Retinal pigment epithelial cell (primary cell): ENCODE measurements at regions not wholly inside any gene's neighbourhood (a gene's known extent, or its start where the extent isn't known, plus 50 kb on each side); places are given as distances from the start of the nearest gene placed in this dataset.

Source experiments
- DNase-seq: peaks from one replicate; pipeline ENCODE4 v3.0.0-alpha.2; 2010; ENCODE audit warnings: low read depth
- H3K4me3 ChIP-seq: 2 replicates; pipeline ENCODE4 v1.5.1; 2011; ENCODE audit warnings: mild to moderate bottlenecking, low read length, control low read depth, moderate library complexity
- CTCF ChIP-seq: conservative IDR thresholded peaks from 2 replicates; pipeline ENCODE4 v1.5.1; 2011; ENCODE audit warnings: low read depth, low read length, control low read depth, inconsistent platforms

GRCh38 chr15:62739507-62739906 is 303.0 kb upstream of the TPM1 start:
- no peak for TF ChIP-seq CTCF
- H3K4me3 ChIP-seq, result no peak overlapping the region
- peak; percentile 78 for DNase-seq

- no peak for TF ChIP-seq CTCF
- DNase-seq, result no peak
Measured at GRCh38 chr15:62740141-62741004, 302.2 kb upstream of the TPM1 start.

GRCh38 chr15:62741106-62741505 is 301.4 kb upstream of the TPM1 start:
- no peak overlapping the region for H3K4me3 ChIP-seq
- no peak for TF ChIP-seq CTCF
- no peak for DNase-seq

More at GRCh38 chr15:62740141-62741004, 302.2 kb upstream of the TPM1 start:
- H3K4me3 ChIP-seq, result no peak overlapping the region

DNA sequence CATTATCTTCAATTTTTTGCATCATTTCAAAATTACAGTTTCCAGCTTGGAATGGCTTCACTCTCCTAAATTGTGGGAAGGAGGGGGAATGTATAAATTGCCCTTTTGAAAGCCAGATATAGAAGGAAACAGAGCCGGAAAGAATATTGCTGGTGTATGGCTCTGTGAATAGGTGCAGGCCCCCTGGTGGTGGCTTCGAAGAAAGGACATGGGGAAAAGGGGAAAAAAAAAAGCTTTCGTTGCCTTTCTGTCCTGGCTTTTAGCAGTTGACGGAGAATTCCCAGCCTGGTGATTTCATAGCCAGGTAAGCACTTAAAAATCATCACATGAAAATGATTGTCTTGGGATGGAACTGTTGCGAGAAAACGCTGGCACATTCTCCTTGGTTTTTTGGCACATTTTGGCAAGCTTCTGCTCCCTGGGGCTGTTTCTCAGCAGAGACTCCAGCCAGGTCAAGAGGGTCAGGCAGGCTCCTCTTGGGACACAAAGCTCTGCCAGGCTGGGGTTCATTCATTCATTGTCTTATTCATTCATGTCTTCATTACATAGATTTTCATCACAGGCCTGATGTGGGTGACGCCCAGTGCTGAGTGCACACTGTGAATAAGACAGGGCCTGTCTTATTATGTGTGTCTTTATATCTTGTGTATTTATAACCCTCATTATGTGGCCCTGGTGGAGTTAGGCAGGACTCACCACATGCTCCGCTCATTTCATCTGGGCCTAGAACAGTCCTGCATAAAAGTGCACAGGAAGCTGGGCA is 300.0 kb upstream of the TPM1 start:
- peak; percentile 92 for TF ChIP-seq CTCF
- peak; percentile 72 for DNase-seq
- no peak overlapping the region for H3K4me3 ChIP-seq

- DNase-seq, result no peak
- no peak for TF ChIP-seq CTCF
- no peak overlapping the region for H3K4me3 ChIP-seq
Measured at GRCh38 chr15:62745621-62746225, 296.8 kb upstream of the TPM1 start.

DNA sequence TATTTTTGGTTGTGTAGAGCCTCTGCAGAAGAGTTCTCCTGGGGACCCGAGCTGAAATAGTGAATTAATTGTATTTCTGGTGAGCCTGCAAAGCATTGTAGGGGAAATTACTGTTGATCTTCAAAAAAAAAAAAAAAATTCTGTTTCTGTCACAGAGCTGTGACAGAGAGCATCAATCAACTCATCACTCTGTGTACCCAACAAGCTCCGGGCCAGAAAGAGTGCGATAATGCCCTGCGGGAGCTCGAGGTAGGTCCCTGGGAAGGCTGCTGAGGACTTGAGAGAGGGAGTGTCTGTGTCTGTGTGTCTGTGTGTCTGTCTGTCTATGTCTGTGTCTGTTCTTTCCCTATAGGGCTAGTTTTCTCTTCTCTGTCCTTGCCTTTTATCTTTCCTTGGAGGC is 294.4 kb upstream of the TPM1 start:
- no peak for DNase-seq
- TF ChIP-seq CTCF, result no peak
- H3K4me3 ChIP-seq, result no peak overlapping the region
